ENCODE measurements at regions not wholly inside any gene's neighbourhood (a gene's known extent, or its start where the extent isn't known, plus 50 kb on each side); places are given as distances from the start of the nearest gene placed in this dataset.
"Not testable (repeated sequence)": the region's sequence is repeated elsewhere in the genome, so short reads cannot be mapped to it uniquely, and the experiment has no call there.

GRCh38 chr2:182609005-182609404, 107.1 kb upstream of the DNAJC10 start:
- not testable (repeated sequence) for TF ChIP-seq CTCF (IDR thresholded peaks at IDR 0.05; ENCODE audit: low read depth, low read length, missing input control); JUND (IDR thresholded peaks at IDR 0.05); ATF3 (IDR thresholded peaks at IDR 0.05)
